HUES48 (cell line): ENCODE measurements at regions not wholly inside any gene's neighbourhood (a gene's known extent, or its start where the extent isn't known, plus 50 kb on each side); places are given as distances from the start of the nearest gene placed in this dataset.

Source experiments
- H3K27ac ChIP-seq: one replicate; pipeline ENCODE4 v1.7.0; 2013; ENCODE audit warnings: low read depth, low read length, inconsistent platforms
- H3K27me3 ChIP-seq: 2 replicates; pipeline ENCODE4 v1.6.1; 2013; ENCODE audit warnings: mild to moderate bottlenecking, low read length; ENCODE audit not compliant: control insufficient read depth, insufficient read depth
- H3K36me3 ChIP-seq: 2 replicates; pipeline ENCODE4 v1.6.1; 2013; ENCODE audit warnings: low read length; ENCODE audit not compliant: control insufficient read depth, insufficient read depth
- H3K4me1 ChIP-seq: 2 replicates; pipeline ENCODE4 v1.6.1; 2013; ENCODE audit warnings: mild to moderate bottlenecking, low read length; ENCODE audit not compliant: control insufficient read depth, insufficient read depth
- H3K4me3 ChIP-seq: 2 replicates; pipeline ENCODE4 v1.5.1; 2013; ENCODE audit warnings: mild to moderate bottlenecking, low read depth, low read length
- H3K9ac ChIP-seq: 2 replicates; pipeline ENCODE4 v1.6.1; 2013; ENCODE audit warnings: mild to moderate bottlenecking, low read depth, low read length, moderate library complexity
- H3K9me3 ChIP-seq: 2 replicates; pipeline ENCODE4 v1.6.1; 2013; ENCODE audit warnings: low read length; ENCODE audit not compliant: control insufficient read depth, insufficient read depth

GRCh38 chr14:101025131-101025530 is 121.6 kb upstream of the RTL1 start:
- Histone ChIP-seq H3K27ac (no peak overlapping the region), H3K36me3 (peaks cover 18% of the 10 kb centered on the region), H3K4me3 (no peak overlapping the region), H3K9me3 (peaks cover 34% of the 10 kb centered on the region), H3K27me3 (no peaks in the 10 kb centered on the region), H3K4me1 (no peaks in the 10 kb centered on the region), H3K9ac (no peak overlapping the region)

- Histone ChIP-seq H3K36me3 (peaks cover 19% of the 10 kb centered on the region), H3K4me3 (no peak overlapping the region), H3K27ac (no peak overlapping the region), H3K27me3 (no peaks in the 10 kb centered on the region), H3K4me1 (no peaks in the 10 kb centered on the region), H3K9me3 (peaks cover 34% of the 10 kb centered on the region), H3K9ac (no peak overlapping the region)
Measured at GRCh38 chr14:101025696-101026095, 122.2 kb upstream of the RTL1 start.

- Histone ChIP-seq H3K27ac (no peak overlapping the region), H3K4me3 (no peak overlapping the region), H3K9ac (no peak overlapping the region), H3K4me1 (no peaks in the 10 kb centered on the region), H3K27me3 (no peaks in the 10 kb centered on the region), H3K9me3 (peaks cover 29% of the 10 kb centered on the region), H3K36me3 (peaks cover 19% of the 10 kb centered on the region)
Measured at GRCh38 chr14:101026341-101026740, 122.8 kb upstream of the RTL1 start.

- no peaks in the 10 kb centered on the region for H3K27me3 ChIP-seq
- no peak overlapping the region for H3K9ac ChIP-seq
- H3K4me1 ChIP-seq: no peaks in the 10 kb centered on the region
- H3K4me3 ChIP-seq: no peak overlapping the region
- no peak overlapping the region for H3K27ac ChIP-seq
- H3K36me3 ChIP-seq: peaks cover 25% of the 10 kb centered on the region
- H3K9me3 ChIP-seq: peaks cover 22% of the 10 kb centered on the region
Measured at GRCh38 chr14:101027291-101027690, 123.8 kb upstream of the RTL1 start.

GRCh38 chr14:101027966-101028365 is 124.4 kb upstream of the RTL1 start:
- Histone ChIP-seq H3K9ac (no peak overlapping the region), H3K36me3 (peaks cover 23% of the 10 kb centered on the region), H3K9me3 (peaks cover 17% of the 10 kb centered on the region), H3K4me1 (no peaks in the 10 kb centered on the region), H3K27ac (no peak overlapping the region), H3K4me3 (no peak overlapping the region), H3K27me3 (no peaks in the 10 kb centered on the region)

- Histone ChIP-seq H3K27me3 (no peaks in the 10 kb centered on the region), H3K4me3 (no peak overlapping the region), H3K9ac (no peak overlapping the region), H3K9me3 (peaks cover 9% of the 10 kb centered on the region), H3K4me1 (no peaks in the 10 kb centered on the region), H3K27ac (no peak overlapping the region), H3K36me3 (peaks cover 19% of the 10 kb centered on the region)
Measured at GRCh38 chr14:101028971-101029667, 125.6 kb upstream of the RTL1 start.

GRCh38 chr14:101029668-101030290 is 126.3 kb upstream of the RTL1 start:
- no peak overlapping the region for H3K27ac ChIP-seq
- H3K4me1 ChIP-seq: no peaks in the 10 kb centered on the region
- H3K4me3 ChIP-seq: no peak overlapping the region
- no peak overlapping the region for H3K9ac ChIP-seq
- H3K27me3 ChIP-seq: no peaks in the 10 kb centered on the region
- peaks cover 14% of the 10 kb centered on the region; the same call in 1 of the 2 replicates for H3K36me3 ChIP-seq
- H3K9me3 ChIP-seq: peaks cover 6% of the 10 kb centered on the region

- Histone ChIP-seq H3K27ac (no peak overlapping the region), H3K9me3 (peaks cover 3% of the 10 kb centered on the region; the same call in 1 of the 2 replicates), H3K4me3 (no peak overlapping the region), H3K4me1 (no peaks in the 10 kb centered on the region), H3K36me3 (peaks cover 20% of the 10 kb centered on the region), H3K27me3 (no peaks in the 10 kb centered on the region), H3K9ac (no peak overlapping the region)
Measured at GRCh38 chr14:101030586-101030985, 127.1 kb upstream of the RTL1 start.

- Histone ChIP-seq H3K4me1 (no peaks in the 10 kb centered on the region), H3K27me3 (no peaks in the 10 kb centered on the region)
Measured at GRCh38 chr14:101031186-101031585, 127.7 kb upstream of the RTL1 start.

GRCh38 chr14:101031721-101032120 is 128.2 kb upstream of the RTL1 start:
- no peak overlapping the region for H3K4me3 ChIP-seq
- no peaks in the 10 kb centered on the region for H3K27me3 ChIP-seq
- H3K36me3 ChIP-seq: peaks cover 24% of the 10 kb centered on the region
- H3K9ac ChIP-seq: no peak overlapping the region
- no peaks in the 10 kb centered on the region for H3K4me1 ChIP-seq
- H3K9me3 ChIP-seq: peaks cover 3% of the 10 kb centered on the region; the same call in 1 of the 2 replicates
- H3K27ac ChIP-seq: no peak overlapping the region

More at GRCh38 chr14:101031186-101031585, 127.7 kb upstream of the RTL1 start:
- H3K36me3 ChIP-seq: peaks cover 24% of the 10 kb centered on the region
- H3K4me3 ChIP-seq: no peak overlapping the region
- peaks cover 3% of the 10 kb centered on the region; the same call in 1 of the 2 replicates for H3K9me3 ChIP-seq
- no peak overlapping the region for H3K27ac ChIP-seq
- no peak overlapping the region for H3K9ac ChIP-seq

GRCh38 chr14:101032433-101032832 is 128.9 kb upstream of the RTL1 start:
- H3K4me1 ChIP-seq: no peaks in the 10 kb centered on the region
- H3K27me3 ChIP-seq: no peaks in the 10 kb centered on the region
- peaks cover 3% of the 10 kb centered on the region; the same call in 1 of the 2 replicates for H3K9me3 ChIP-seq
- no peak overlapping the region for H3K4me3 ChIP-seq
- H3K9ac ChIP-seq: no peak overlapping the region
- peaks cover 24% of the 10 kb centered on the region for H3K36me3 ChIP-seq
- H3K27ac ChIP-seq: no peak overlapping the region
